ENCODE measurements at regions not wholly inside any gene's neighbourhood (a gene's known extent, or its start where the extent isn't known, plus 50 kb on each side); places are given as distances from the start of the nearest gene placed in this dataset.
"Not testable (repeated sequence)": the region's sequence is repeated elsewhere in the genome, so short reads cannot be mapped to it uniquely, and the experiment has no call there.

DNA sequence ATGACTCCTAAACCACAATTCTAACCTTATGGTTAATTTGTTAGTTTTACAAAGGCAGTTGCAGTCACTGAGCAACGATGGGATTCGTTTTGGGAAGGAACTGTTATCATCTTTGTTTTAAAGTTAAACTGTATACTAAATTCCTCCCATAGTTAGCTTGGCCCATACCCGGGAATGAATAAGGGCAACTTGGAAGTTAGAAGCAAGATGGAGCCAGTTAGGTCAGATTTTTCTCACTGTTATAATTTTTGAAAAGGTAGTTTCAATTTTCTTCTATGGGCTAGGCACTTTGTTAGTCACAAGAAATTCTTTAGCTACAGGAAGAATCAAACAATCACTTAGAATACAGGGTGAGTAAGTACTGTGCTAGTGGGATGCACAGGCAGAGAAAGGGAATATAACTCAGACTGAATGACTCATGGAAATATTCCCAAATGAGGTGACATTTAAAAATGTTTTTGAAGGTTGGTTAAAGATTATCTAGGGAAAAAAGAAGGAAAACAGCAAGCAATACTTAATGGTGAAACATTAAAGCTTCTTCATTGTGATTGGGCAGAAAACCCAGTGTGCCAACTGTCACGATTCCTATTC lies 153.6 kb downstream of the MAGEB17 start:
- DNase-seq = no peak

DNA sequence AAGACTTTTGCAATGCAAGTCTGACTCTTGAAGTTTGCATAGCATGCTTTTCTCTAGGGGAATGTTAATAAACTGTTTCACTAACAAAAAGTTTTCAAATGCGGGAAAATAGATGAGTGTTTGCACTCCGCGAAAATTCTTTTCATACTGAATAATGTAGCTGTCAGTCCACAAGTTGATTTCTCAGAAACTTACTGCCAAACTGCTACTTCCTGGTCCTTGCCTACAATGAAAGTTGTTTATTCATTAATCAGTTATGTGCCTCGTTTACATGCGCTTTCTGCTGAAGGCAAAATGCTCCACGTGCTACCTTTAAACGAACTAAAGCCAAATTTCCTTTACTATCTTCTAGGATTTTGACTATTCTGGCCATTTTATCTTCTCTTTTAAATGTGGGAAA lies 166.2 kb downstream of the MAGEB17 start:
- no peak for DNase-seq

DNA sequence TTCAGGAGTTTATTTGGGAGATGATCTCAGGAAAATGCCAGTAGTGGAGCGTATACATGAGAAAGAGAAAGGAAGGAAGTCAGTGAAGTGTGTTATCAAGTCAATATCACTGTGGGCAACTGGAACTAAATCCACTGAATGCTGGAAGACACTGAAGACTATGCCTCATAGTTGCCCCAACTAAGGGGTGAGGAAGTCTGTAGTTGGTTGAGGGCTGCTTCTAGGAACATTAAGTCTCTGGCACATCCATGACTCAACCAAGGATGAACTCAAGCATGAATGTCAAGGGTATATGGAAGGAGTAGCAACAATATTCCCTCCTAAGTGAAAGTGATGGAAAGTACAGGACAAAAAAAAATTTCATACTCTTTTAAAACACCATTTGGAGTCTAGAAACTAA lies 167.9 kb downstream of the MAGEB17 start:
- DNase-seq = no peak

DNA sequence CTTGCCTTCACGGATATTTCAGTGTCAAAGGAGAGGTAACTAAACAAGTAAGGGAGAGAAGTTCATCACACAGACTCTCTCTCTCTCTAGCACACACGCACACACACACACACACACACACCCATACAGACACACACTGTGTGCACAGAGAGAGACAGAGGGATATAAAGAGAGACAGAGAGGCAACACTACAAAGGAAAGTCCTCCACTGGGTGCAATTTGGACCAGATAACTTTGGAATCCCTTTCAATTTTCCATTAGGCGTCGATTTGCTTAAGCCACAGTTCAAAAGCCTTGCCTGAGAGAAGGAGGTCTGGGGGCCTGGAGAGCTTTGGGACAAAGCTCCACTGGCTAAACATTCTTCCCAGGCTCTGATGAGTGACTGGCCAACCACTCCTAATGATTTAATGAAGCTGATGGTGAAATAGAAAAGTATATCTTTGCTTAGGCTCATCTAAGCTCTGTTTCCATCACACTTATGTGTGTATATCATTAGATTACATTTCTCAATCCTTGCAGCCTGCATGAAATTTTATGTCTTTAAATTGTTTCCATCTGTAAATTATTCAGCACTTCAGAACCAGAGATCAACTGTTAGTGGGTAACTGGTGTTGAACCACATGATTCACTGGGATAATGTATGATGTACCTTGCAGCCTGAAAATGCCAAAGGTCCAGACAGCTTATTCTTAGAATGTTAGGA lies 180.8 kb downstream of the MAGEB17 start:
- no peak for DNase-seq

DNA sequence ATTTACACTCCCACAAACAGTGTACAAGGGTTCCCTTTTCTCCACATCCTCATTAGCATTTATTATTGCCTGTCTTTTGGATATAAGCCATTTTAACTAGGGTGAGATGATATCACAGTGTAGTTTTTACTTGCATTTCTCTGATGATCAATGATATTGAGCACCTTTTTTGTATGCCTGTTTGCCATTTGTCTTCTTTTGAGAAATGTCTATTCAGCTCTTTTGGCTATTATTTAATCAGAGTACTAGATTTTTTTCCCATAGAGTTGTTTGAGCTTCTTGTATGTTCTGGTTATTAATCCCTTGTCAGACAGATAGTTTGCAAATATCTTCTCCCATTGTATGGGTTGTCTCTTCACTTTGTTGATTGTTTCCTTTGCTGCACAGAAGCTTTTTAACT lies 190.6 kb downstream of the MAGEB17 start:
- DNase-seq = no peak

DNA sequence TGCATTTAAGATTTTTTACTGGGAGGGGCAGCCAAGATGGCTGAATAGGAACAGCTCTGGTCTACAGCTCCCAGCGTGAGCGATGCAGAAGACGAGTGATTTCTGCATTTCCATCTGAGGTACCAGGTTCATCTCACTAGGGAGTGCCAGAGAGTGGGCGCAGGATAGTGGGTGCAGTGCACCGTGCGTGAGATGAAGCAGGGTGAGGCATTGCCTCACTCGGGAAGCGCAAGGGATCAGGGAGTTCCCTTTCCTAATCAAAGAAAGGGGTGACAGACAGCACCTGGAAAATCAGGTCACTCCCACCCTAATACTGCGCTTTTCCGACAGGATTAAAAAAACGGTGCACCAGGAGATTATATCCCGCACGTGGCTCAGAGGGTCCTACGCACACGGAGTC lies 192.8 kb downstream of the MAGEB17 start:
- not testable (repeated sequence) for DNase-seq

DNA sequence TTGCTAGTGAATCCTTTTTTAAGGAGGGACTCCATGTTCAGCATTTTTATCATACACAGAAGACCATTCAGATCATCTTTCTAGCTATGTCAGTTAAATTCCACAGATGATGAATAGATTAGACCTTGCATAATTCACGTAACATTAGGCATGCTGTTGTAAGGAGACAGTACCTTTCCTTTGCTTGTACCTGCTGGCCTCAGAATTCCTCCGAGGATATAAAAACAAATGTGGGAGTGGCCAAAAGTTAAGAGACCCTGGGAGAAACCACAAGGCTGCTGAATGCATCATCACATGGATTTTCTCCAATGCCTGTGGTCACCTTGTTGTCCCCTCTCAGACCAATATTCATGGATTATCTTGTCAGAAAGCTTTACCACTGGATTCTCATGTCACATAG lies 201.4 kb downstream of the MAGEB17 start:
- no peak for DNase-seq

DNA sequence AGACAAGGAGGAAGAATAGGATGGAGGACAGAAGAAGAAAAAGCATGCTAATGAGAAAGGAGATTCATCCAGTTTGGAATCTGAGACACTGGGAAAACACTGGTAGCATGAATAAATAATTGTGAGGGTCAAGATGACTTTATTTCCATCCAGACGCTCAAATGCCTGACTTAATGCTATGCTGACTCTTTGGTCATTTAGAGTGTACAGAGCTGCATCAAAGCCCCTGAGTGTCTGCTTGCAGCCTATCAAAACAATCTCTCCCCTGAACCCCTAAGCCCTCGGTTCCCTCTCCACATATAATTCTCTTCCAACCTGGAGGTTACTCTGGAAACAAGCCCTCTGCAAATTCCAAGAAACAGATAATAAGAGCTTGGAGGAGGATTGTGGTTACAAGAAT lies 208.8 kb downstream of the MAGEB17 start:
- DNase-seq = no peak

DNA sequence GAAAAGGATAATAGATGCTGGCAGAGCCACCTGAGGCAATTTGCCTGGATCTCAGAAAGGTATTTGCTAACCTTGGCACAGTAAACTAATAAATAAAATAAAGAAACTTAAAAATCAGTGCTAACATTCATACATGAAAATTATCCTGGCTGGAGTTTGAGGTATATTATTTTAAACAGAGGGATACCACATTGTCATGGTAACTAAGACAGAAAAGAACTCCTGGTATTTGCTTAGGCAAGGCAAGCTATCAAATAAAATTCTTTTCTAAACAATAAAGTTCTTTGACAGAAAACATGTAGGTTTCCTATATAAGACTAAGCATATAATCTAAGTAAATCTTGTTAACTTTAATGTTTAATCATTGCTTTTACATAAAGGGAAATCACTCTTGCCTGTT lies 218.8 kb downstream of the MAGEB17 start:
- no peak for DNase-seq

DNA sequence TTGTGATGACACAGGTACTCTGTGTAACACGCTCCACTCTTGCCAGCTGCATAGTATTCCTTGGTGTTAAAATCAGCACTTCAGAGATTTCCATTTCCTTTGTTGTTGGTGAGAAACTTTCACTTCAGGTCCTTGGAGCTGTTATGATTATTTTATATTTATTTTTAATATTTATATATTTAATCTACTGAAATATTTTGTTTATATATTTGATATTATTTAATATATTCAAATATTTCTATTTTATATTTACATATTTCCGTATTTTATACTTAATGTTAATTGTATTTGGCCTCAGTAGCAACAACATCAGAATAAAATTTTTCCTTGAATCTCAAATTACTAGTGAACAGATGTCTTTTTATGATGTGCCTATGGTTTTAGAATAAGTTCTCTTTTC lies 225.3 kb downstream of the MAGEB17 start:
- DNase-seq = no peak

DNA sequence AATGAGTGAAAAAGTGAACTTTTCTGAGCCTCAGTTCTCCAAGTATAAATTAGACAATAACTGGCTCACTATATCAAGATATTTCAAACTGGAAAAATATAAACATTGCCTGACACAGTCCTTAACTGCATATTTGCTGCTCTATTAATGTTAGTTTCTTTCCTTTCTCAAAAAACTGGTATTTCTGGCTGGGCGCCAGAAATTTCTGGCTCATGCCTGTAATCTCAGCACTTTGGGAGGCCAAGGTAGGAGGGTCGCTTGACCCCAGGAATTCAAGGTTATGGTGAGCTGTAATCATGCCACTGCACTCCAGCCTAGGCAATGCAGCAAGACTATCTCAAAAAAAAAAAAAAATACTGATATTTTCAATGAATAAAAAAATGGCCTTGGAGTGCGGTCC lies 227.0 kb downstream of the MAGEB17 start:
- peak; percentile 75 for DNase-seq

DNA sequence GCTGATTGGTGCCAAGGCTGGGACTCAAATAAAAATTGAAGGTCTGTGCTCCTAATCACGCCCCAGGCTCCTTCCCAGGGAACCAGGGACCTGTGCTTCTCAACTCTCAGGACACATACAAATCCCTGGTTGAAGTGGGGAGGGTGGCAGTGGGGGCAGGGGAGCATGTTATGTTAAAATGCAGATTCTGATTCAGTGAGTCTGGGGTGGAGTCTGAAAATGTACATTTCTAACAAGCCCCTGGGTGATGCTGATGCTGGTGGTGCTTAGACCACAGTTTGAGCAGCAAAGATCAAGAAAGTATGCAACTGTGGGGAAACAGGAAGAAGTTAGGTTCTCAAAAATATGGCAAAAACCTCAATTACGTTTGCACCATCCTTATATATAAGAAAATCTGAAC lies 236.5 kb downstream of the MAGEB17 start:
- DNase-seq = no peak

DNA sequence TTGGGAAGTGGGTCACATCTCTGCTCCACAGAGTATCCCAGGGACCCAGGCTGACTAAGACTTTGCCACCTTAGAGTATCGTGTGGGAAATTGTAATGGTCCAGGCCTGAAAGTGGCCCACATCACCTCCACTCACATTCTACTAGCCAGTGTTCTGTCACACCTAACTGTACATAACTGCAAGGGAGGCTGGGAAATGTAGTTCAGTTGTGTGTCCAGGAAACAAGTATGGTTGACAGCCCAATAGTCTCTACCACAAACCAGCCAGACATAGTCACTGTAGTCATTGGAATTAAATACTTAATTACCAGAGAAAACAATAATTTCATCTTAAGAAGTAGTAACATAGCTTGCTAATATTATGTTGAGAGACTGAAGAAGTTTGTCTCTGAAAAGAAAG lies 233.4 kb upstream of the S100G start:
- no peak for DNase-seq

DNA sequence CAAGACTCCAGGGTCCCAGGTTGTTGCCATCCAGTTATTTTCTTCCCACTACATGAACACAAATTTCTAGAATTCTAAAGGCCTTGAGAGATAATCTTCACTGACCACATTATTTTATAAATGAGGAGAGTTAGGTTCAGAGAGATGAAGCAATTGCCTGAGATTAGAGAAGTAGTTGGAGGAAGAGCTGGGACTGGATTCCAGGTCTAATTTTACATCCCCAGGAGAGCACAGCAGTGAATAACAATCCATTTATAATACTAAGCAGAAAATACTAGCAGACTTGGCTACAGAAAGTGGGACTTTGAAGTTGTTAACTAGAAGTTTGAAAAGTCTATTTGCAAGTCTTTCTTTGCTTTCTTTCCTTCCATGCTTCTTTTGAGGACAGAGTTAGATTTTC lies 231.3 kb upstream of the S100G start:
- DNase-seq = no peak

DNA sequence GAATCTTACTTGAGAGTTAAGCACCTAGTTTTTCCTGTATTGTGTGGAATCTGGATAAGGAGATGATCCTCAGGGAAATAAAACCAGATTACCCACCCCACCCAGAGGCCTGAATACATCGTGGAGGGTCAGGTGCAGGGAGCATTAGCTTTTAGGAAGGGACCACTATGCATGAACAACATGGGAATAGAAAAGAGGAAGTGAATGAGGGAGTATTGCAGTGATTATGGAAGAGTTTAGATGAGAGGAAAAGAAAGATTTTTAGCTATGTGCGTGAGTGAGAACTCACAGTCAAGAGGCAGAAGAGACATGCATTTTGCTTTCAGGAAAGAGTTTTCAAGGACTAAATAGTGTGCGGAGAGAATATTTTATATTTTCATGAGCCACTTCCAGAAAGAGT lies 222.3 kb upstream of the S100G start:
- no peak for DNase-seq

DNA sequence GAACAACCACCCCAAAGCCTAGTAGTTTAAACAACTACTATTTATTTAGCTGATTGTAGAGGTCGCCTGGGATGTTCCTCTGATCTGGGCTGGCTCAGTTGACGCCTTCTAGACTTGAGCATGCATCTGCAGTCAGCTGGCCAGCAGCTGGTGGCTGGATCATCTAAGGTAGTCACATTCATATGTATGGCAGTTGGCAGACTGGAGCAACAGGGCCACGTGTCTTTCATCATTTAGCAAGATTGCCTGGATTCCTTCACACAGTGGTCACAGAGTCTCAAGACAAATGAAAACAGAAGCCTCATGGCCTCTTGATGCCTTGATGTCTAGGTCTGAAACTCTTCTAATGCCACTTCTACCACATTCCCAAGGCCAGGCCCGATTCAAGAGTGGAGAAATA lies 220.6 kb upstream of the S100G start:
- no peak for DNase-seq

DNA sequence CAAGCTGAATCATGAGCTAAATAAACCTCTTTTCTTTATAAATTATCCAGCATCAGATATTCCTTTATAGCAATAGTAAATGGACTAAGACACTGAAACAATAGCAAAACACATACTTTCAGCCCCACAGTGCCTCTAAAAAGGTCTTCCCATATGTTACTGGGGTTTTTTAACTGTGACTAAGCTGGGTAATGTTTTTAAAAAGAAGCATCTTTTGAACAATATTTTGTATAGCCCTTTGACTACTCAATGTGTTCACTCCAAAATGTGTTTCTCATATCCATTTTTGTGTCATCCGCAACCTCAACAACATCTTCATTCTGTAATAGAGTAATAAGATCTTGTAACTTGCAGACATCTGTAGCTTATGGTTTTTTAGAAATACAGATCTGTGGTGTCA lies 218.7 kb upstream of the S100G start:
- no peak for DNase-seq

DNA sequence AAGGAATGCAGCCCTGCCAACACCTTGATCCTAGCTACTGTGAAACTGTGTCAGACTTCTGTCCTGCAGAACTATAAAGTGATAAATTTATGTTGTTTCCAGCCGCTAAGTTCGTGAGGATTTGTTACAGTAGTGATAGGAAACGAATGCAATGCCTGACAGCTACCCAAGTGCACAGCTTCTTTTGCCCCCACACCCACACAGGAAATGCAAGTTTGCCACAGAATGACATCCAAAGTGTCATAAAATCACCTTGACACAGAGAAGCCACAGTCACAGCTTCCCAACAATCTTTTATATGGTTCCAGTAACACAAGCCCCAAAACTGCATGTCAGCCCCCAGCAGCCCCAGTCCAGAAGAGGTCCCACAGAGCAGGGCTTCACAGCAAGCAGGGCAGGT lies 216.9 kb upstream of the S100G start:
- DNase-seq = no peak

DNA sequence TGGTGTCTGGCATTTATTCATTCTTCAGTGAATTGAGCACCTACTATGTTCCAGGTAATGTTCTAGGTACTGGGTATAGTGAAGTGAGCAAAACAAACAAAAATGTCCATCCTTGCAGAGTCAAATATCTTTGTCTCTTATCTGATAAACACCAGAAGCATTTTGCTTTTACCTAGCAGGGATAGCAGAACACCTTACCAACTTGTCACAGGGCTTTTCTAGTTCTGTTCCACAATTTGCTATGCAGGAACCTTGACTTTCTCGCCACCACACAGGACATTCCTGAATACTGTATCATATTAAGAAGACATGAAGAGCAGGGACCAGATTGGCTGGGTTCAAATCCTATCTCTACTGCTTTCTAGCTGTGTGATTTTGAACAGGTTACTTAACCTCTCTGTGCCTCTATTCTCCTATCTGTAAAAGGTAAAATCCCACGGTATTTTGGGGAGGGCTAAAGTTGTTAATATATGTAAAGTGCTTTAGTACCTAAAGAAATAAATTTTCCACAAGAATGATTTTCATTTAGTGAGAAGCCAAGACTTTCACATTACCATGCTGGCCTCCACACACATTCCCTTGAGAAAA lies 214.5 kb upstream of the S100G start:
- DNase-seq = no peak

DNA sequence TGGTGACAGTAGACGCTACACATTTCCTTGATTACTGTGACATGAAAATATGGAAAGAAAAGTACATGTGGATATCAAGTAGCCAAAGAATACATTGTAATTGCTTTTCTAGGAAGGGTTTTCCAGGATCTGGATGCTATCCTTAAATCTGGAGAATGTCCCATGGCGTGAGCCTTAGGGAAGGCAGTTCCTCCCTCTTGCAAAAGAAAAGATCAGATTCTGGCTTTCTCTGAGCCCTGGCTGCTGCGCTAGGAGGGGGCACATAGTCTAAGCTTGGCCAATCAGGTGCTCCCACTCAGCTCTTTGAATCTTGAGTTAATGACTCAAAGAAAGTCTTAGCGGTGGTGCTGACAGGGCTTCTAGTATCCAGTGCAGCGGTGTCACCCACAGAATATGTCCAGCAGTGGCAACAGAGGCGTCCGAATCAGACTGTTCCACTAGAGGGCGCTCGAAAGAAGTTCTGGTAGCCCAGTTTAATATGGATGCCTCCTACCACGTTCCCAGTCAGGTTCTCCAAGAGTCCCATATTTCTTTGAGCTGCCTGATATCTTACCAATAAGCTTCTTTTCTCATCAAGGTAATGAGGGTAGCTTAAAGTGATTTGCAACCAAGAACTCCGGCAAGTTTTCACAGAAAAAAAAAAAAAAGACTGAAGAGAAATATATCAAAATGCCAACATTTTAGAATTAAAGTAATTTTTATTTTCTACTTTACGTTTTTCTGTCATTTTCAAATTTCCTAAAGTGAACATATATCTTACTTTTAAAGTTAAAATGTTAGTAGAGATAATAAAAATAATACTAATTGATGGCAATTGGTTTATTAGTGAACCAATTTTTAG lies 213.4 kb upstream of the S100G start:
- DNase-seq = peak; percentile 40

DNA sequence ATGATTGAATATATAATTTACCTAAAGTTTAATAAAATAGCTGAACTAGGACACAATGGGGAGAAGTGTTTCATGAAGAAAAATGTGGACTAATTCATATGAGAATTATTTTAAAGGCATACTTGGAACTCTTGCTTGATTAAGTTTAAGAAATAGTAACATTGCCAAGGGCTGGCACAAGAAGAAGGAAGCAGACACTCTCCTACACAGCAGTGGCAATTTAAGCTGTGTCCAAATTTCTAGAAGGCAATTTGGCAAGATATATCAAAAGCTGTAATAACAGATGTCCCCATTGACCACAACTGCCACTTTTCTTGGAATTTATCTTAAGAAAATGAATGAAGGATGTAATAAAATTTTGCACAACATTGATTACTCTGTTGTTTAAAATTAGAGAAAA lies 209.5 kb upstream of the S100G start:
- no peak for DNase-seq

DNA sequence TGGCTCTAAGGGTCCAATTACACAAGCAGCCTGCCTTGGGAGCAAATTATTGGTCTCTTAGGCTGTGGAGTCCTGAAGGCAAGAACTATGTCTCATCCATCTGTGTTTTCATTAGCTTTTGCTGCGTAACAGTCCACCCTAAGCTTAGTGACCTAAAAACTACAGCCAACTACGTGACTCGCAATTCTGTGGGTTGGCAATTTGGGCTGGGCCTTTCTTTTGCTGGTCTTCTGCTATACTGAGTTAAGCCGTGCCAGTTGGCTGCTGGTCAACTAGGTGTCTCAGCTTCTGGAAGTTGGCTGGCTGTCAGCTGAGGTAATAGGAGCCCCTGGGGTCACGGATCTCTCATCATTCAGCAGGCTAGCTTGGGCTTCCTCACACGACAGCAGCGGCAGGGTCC lies 205.6 kb upstream of the S100G start:
- no peak for DNase-seq

DNA sequence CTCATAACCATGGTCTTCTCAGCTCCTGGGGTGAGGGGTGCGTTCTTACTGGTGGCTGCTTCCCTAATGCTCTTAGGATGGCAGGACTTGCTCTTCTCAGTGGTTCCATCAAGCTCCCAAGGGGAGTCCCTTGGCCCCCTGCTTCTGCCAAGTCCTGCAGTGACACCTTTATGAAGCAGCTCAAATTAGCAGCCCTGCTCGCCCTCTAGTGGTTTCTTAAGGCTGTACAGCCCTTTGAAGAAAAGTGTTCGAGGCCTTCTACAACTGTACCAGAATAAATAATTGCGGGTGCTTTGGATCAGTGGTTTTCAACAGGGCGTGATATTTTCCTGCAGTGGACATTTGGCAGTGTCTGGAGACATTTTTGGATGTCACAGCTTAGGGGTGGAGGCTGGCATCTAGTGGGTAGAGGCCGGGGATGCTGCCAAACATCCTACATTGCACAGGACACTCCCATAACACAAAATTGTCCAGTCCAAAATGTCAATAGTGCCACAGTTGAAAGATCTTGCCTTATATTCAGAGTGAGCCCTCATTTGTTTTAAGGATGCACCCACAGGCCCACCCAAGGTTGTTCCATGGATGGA lies 204.7 kb upstream of the S100G start:
- peak; percentile 34 for DNase-seq

DNA sequence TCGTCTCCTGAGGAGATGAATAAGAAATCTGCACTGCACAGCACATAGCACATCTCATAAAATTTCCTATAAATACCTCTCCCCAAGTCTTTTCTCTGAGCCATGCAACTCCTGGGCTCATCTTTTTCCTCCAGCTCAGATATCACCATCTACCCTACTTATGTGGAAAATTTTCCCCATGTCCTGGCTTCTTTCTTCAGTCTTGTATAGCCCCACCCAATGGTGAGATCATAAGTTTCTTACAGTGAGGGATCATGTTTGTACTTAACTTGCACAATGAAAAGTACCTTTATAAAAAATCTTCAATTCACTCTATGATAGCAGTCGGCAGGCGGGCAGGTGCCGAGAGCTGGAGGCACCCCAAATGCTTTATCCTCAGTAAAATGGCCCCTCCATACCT lies 198.6 kb upstream of the S100G start:
- DNase-seq = no peak
